ENCODE measurements at regions not wholly inside any gene's neighbourhood (a gene's known extent, or its start where the extent isn't known, plus 50 kb on each side); places are given as distances from the start of the nearest gene placed in this dataset.
"Not testable (repeated sequence)": the region's sequence is repeated elsewhere in the genome, so short reads cannot be mapped to it uniquely, and the experiment has no call there.

- Histone ChIP-seq H3K36me3 (ENCODE audit: control insufficient read depth in 2 of 2, extremely low read depth in 1 of 2, insufficient read depth in 2 of 2, low read length in 2 of 2) (no peaks in the 10 kb centered on the region), H3K9me3 (ENCODE audit: control insufficient read depth, low read depth, low read length) (peaks cover 5% of the 10 kb centered on the region), H3K79me2 (ENCODE audit: control insufficient read depth, insufficient read depth, low read length) (no peaks in the 10 kb centered on the region), H2AFZ (ENCODE audit: control insufficient read depth, low read length) (no peak overlapping the region), H3K4me3 (ENCODE audit: control insufficient read depth in 2 of 3, extremely low read depth in 1 of 3, insufficient read depth in 2 of 3, low read depth in 1 of 3, low read length in 3 of 3) (no peak overlapping the region), H3K9ac (ENCODE audit: control insufficient read depth, extremely low read depth, insufficient read depth, low read length) (no peak overlapping the region), H3K4me1 (ENCODE audit: control insufficient read depth, extremely low read depth, insufficient read depth, low read length) (no peaks in the 10 kb centered on the region), H3K9me1 (ENCODE audit: control insufficient read depth, extremely low read depth, insufficient read depth, low read length) (no peaks in the 10 kb centered on the region), H3K4me2 (ENCODE audit: control insufficient read depth, extremely low read depth, insufficient read depth, low read depth, low read length) (no peak overlapping the region), H3K27ac (ENCODE audit: control insufficient read depth, insufficient read depth, low read length) (no peak overlapping the region), H4K20me1 (ENCODE audit: control insufficient read depth, extremely low read depth, insufficient read depth, low read length) (no peaks in the 10 kb centered on the region), H3K27me3 (ENCODE audit: control insufficient read depth, extremely low read depth, insufficient read depth, low read length) (peaks cover 14% of the 10 kb centered on the region)
- dilution Hi-C loops (cut with MboI; ENCODE audit: extremely low pct_ligation_motif_present, low sequenced_read_pairs): no loop called here
- FAIRE-seq (no peak), DNase-seq (ENCODE audit: low read depth, low spot score) (no peak)
- TF ChIP-seq EZH2 (IDR thresholded peaks at IDR 0.05; ENCODE audit: low read length) (no peak), CTCF (optimal IDR thresholded peaks at IDR 0.05 in 1 of 3, IDR thresholded peaks at IDR 0.05 in 1 of 3, conservative IDR thresholded peaks at IDR 0.05 in 1 of 3; ENCODE audit: extremely low read depth in 1 of 3, insufficient read depth in 2 of 3, low read length in 3 of 3) (no peak)
Measured at GRCh38 chr16:21526923-21527807, 72.2 kb upstream of the METTL9 start.

- H3K4me2 ChIP-seq (ENCODE audit: control insufficient read depth, extremely low read depth, insufficient read depth, low read depth, low read length); H3K9me3 ChIP-seq (ENCODE audit: control insufficient read depth, low read depth, low read length); H3K27me3 ChIP-seq (ENCODE audit: control insufficient read depth, extremely low read depth, insufficient read depth, low read length); H3K79me2 ChIP-seq (ENCODE audit: control insufficient read depth, insufficient read depth, low read length); DNase-seq (ENCODE audit: low read depth, low spot score); H3K9ac ChIP-seq (ENCODE audit: control insufficient read depth, extremely low read depth, insufficient read depth, low read length); dilution Hi-C loops (cut with MboI; ENCODE audit: extremely low pct_ligation_motif_present, low sequenced_read_pairs); H4K20me1 ChIP-seq (ENCODE audit: control insufficient read depth, extremely low read depth, insufficient read depth, low read length); H3K27ac ChIP-seq (ENCODE audit: control insufficient read depth, insufficient read depth, low read length); FAIRE-seq; H3K4me1 ChIP-seq (ENCODE audit: control insufficient read depth, extremely low read depth, insufficient read depth, low read length); H2AFZ ChIP-seq (ENCODE audit: control insufficient read depth, low read length); H3K4me3 ChIP-seq (ENCODE audit: control insufficient read depth in 2 of 3, extremely low read depth in 1 of 3, insufficient read depth in 2 of 3, low read depth in 1 of 3, low read length in 3 of 3); H3K9me1 ChIP-seq (ENCODE audit: control insufficient read depth, extremely low read depth, insufficient read depth, low read length); H3K36me3 ChIP-seq (ENCODE audit: control insufficient read depth in 2 of 2, extremely low read depth in 1 of 2, insufficient read depth in 2 of 2, low read length in 2 of 2): not testable (repeated sequence)
Measured at GRCh38 chr16:21529060-21529658, 70.2 kb upstream of the METTL9 start.

- H3K36me3 ChIP-seq (ENCODE audit: control insufficient read depth in 2 of 2, extremely low read depth in 1 of 2, insufficient read depth in 2 of 2, low read length in 2 of 2); H3K27me3 ChIP-seq (ENCODE audit: control insufficient read depth, extremely low read depth, insufficient read depth, low read length); H3K27ac ChIP-seq (ENCODE audit: control insufficient read depth, insufficient read depth, low read length); H3K9me1 ChIP-seq (ENCODE audit: control insufficient read depth, extremely low read depth, insufficient read depth, low read length); H3K79me2 ChIP-seq (ENCODE audit: control insufficient read depth, insufficient read depth, low read length); FAIRE-seq; H4K20me1 ChIP-seq (ENCODE audit: control insufficient read depth, extremely low read depth, insufficient read depth, low read length); dilution Hi-C loops (cut with MboI; ENCODE audit: extremely low pct_ligation_motif_present, low sequenced_read_pairs); H3K9ac ChIP-seq (ENCODE audit: control insufficient read depth, extremely low read depth, insufficient read depth, low read length); H3K4me2 ChIP-seq (ENCODE audit: control insufficient read depth, extremely low read depth, insufficient read depth, low read depth, low read length); H2AFZ ChIP-seq (ENCODE audit: control insufficient read depth, low read length); H3K4me3 ChIP-seq (ENCODE audit: control insufficient read depth in 2 of 3, extremely low read depth in 1 of 3, insufficient read depth in 2 of 3, low read depth in 1 of 3, low read length in 3 of 3); DNase-seq (ENCODE audit: low read depth, low spot score); H3K9me3 ChIP-seq (ENCODE audit: control insufficient read depth, low read depth, low read length); H3K4me1 ChIP-seq (ENCODE audit: control insufficient read depth, extremely low read depth, insufficient read depth, low read length): not testable (repeated sequence)
Measured at GRCh38 chr16:21530729-21531383, 68.5 kb upstream of the METTL9 start.

- H4K20me1 ChIP-seq (ENCODE audit: control insufficient read depth, extremely low read depth, insufficient read depth, low read length); H3K9me1 ChIP-seq (ENCODE audit: control insufficient read depth, extremely low read depth, insufficient read depth, low read length); H3K79me2 ChIP-seq (ENCODE audit: control insufficient read depth, insufficient read depth, low read length); FAIRE-seq; H3K4me2 ChIP-seq (ENCODE audit: control insufficient read depth, extremely low read depth, insufficient read depth, low read depth, low read length); H3K9ac ChIP-seq (ENCODE audit: control insufficient read depth, extremely low read depth, insufficient read depth, low read length); H3K27ac ChIP-seq (ENCODE audit: control insufficient read depth, insufficient read depth, low read length); H3K4me3 ChIP-seq (ENCODE audit: control insufficient read depth in 2 of 3, extremely low read depth in 1 of 3, insufficient read depth in 2 of 3, low read depth in 1 of 3, low read length in 3 of 3); H3K27me3 ChIP-seq (ENCODE audit: control insufficient read depth, extremely low read depth, insufficient read depth, low read length); H3K36me3 ChIP-seq (ENCODE audit: control insufficient read depth in 2 of 2, extremely low read depth in 1 of 2, insufficient read depth in 2 of 2, low read length in 2 of 2); H3K4me1 ChIP-seq (ENCODE audit: control insufficient read depth, extremely low read depth, insufficient read depth, low read length); DNase-seq (ENCODE audit: low read depth, low spot score); dilution Hi-C loops (cut with MboI; ENCODE audit: extremely low pct_ligation_motif_present, low sequenced_read_pairs); H3K9me3 ChIP-seq (ENCODE audit: control insufficient read depth, low read depth, low read length); H2AFZ ChIP-seq (ENCODE audit: control insufficient read depth, low read length): not testable (repeated sequence)
Measured at GRCh38 chr16:21532996-21533395, 66.4 kb upstream of the METTL9 start.
